ENCODE measurements at regions not wholly inside any gene's neighbourhood (a gene's known extent, or its start where the extent isn't known, plus 50 kb on each side); places are given as distances from the start of the nearest gene placed in this dataset.

GRCh38 chrX:93322110-93322509, 351.3 kb downstream of the NAP1L3 start:
- TF ChIP-seq ARNT (IDR thresholded peaks at IDR 0.05), result no peak
- TF ChIP-seq NFRKB (IDR thresholded peaks at IDR 0.05), result no peak
- no peak for TF ChIP-seq SP1 (IDR thresholded peaks at IDR 0.05)
- TF ChIP-seq TARDBP (IDR thresholded peaks at IDR 0.05), result no peak
- no peak for TF ChIP-seq FOXA1 (IDR thresholded peaks at IDR 0.05)
- no peak for TF ChIP-seq FOXM1 (IDR thresholded peaks at IDR 0.05; ENCODE audit: borderline replicate concordance)
- no peak for TF ChIP-seq ELF4 (IDR thresholded peaks at IDR 0.05)
- TF ChIP-seq BHLHE40 (IDR thresholded peaks at IDR 0.05; ENCODE audit: borderline replicate concordance), result no peak
- no peak for TF ChIP-seq CTBP1 (IDR thresholded peaks at IDR 0.05; ENCODE audit: borderline replicate concordance)
- no peak for TF ChIP-seq ZNF384 (IDR thresholded peaks at IDR 0.05)

Data from HEK293T (cell line).